GM18858 (cell line): ENCODE measurements at regions not wholly inside any gene's neighbourhood (a gene's known extent, or its start where the extent isn't known, plus 50 kb on each side); places are given as distances from the start of the nearest gene placed in this dataset.

Source experiments
- ATAC-seq: cut with Tn5 transposase; IDR thresholded peaks from one replicate; pipeline ENCODE4 v1.9.1; 2021; ENCODE audit not compliant: unreplicated experiment

GRCh38 chr11:37689951-37690350 is 1091.9 kb upstream of the RAG2 start:
- ATAC-seq, result no peak

DNA sequence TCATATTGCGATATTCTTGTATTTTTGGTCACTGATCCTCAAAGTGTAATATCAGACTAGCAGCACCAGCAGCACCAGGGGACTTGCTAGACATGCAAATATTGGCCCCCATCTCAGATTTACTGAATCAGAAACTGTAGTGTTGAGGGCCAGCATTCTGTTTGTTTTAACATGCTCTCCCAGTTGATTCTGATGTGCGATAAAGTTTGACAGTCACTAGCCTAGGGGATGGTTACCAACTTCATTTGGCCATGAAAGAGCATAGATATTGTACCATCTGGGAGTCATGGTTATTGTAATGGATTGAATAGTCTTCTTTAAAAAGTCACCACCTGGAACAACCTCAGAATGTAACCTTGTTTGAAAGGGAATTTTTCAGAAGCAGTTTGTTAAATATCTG is 1090.4 kb upstream of the RAG2 start:
- ATAC-seq, result no peak

DNA sequence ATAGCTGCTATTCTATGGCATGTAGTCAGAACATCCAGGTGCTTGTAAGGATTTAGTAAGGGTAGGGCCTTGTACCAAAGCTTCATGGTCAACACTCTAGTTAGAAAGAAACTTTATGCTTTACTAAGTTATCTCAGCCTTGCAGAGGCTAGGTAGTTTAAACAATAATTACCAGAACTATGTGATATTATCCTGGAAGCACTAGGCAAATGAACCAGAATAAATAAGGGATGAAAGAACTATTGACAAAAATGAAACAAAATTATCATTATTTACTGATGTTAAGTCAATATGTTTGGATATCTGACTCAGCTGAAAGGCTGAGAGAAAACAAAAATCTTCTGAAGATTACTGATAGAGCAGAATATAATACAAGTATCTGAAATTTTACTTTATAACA is 1089.1 kb upstream of the RAG2 start:
- no peak for ATAC-seq

GRCh38 chr11:37671321-37671720 is 1073.3 kb upstream of the RAG2 start:
- no peak for ATAC-seq

DNA sequence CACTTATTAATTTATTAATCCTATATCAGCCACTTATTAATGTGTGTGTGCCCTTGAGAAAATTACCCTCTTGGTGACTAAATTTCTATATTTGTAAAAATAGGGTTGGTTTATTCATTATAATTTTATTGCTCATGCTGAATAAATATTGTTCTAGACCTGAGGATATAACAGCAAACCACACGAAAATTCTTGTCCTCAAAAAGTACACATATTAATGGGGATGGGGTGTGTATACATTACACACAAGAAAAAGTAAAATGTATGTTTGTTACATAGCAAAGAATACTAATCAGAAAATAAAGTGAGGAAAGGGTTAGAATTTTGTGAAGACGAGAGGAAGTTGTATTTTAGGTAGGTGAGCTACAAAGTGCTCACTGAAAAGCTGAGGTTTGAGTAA is 1068.9 kb upstream of the RAG2 start:
- no peak for ATAC-seq

- no peak for ATAC-seq
Measured at GRCh38 chr11:37657645-37658044, 1059.6 kb upstream of the RAG2 start.

DNA sequence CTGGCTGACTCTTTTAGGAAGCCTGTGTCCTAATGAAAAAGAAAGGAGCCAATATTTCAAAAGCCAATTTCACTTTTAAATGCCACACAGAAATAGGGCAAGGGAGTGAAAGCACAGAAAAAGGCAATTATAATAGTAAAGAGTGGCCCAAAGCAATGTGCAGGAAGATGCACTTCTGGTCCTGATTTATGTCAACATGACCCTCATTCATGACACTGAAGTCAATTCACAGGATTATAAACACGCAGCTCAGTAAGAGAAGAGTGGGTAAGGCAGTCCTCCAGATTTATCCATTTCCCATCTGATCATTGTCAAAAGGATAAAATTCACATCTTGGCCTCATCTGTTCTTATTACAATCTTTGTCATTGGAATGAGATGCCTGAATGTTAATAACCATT is 1049.7 kb upstream of the RAG2 start:
- ATAC-seq, result no peak

GRCh38 chr11:37643968-37644367 is 1045.9 kb upstream of the RAG2 start:
- ATAC-seq, result no peak

DNA sequence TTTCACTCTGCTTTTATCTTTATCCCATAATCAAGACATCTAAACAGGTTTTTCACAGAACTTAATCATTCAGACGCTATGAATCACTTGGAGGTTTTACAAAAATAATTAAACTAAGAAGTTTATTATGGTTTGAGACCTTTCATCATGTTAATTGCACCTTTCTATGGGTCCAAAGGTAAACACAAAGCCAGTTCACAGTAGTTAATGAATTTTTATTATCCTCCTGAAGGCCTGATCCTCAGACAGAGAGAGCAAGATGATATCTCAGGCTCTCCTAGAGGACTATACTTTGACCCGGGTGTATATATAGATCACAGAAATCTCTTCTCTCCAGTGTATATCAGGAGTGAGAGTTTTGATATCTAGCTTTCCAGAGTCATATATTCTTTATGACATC is 1044.3 kb upstream of the RAG2 start:
- ATAC-seq, result no peak

GRCh38 chr11:37632748-37633147 is 1034.7 kb upstream of the RAG2 start:
- ATAC-seq, result no peak

- no peak for ATAC-seq
Measured at GRCh38 chr11:37630866-37631265, 1032.8 kb upstream of the RAG2 start.

DNA sequence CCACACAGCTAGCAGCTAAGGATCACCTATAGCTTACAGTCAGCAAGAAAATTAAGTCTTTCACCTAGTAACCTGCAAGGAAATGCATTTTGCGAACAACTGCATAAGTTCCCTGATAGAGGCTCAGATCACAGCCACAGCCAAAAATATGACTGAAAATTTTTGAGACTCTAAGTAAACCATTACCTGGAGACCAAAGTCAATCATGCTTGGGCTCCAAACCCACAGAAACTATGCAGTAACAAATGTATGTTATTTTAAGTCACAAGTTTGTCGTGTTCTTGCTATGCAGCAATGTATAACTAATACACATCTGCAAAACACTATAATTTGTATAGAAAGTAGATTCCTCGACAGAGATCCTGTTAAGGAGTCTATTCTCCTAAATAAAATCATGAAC is 1025.7 kb upstream of the RAG2 start:
- no peak for ATAC-seq

DNA sequence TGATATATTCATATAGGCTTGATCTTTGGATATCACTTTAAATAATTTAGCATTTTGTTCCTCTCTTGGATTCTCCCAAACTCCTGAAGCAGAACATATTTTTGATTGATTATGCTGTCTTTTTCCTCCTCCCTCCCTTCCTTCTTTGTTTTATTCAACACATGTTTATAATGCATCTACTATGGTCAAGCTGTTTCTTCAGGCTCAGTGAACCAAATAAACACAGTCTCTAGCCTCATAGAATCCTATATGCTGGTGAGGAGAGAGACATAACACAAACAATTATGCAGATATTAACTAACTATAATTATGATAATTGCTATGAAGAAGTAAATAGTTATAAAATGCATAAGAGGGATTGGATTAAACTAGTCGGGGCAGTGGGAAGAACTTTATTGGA is 1023.6 kb upstream of the RAG2 start:
- no peak for ATAC-seq

- no peak for ATAC-seq
Measured at GRCh38 chr11:37616291-37616690, 1018.3 kb upstream of the RAG2 start.

DNA sequence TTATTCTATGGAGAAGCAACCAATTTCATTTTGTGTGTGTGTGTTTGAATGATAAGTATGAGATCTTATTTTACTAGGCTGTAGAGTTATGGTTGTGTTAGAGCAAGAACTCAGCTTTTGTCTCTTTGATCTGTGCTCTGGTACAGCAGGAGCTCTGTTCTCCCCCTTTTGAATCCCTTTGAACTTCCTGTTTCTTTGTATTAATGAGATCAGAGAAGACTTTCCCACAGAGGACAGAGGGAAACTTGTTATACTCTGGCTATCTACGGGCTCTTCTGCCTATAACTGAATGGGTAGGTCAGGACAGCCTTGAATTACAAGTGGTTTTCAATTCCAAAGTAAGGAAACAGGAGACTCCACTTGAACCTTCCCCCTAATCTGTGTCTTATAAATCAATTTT is 1015.0 kb upstream of the RAG2 start:
- no peak for ATAC-seq

GRCh38 chr11:37612146-37612545 is 1014.1 kb upstream of the RAG2 start:
- ATAC-seq, result no peak

DNA sequence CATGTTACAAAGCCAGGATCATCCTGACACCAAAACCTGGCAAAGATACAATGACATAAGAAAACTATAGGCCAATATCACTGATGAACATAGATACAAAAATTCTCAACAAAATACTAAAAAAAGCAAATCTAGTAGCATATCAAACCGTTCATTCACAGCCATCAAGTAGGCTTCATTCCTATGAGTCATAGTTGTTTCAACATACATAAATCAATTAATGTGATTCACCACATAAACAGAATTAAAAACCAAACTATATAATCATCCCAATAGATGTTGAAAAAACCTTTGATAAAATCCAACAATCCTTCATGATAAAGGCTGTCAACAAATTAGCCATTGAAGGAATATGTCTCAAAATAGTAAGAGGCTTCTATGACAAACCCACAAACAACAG is 1007.2 kb upstream of the RAG2 start:
- no peak for ATAC-seq

- ATAC-seq, result no peak
Measured at GRCh38 chr11:37598381-37598780, 1000.3 kb upstream of the RAG2 start.

GRCh38 chr11:37597776-37598175 is 999.7 kb upstream of the RAG2 start:
- no peak for ATAC-seq

GRCh38 chr11:37595845-37596244 is 997.8 kb upstream of the RAG2 start:
- no peak for ATAC-seq

DNA sequence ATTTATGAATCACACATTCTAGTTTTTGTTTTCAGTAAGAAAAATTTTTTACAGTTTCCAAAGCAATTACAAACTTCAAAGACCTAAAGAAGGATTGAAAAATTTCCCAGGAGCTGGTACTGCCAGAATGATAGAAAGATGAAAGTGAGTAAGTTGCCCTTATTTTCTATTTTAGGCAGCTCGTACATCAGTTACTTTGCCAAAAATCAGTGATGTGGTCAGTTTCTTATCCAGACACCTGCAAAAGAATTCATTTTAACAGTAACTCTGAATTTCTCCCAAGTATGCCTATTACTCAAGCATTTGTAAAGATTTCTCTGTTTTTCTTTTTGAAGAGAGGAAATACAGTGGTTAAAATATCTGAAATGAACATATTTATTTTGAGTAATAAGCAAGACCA is 976.3 kb upstream of the RAG2 start:
- no peak for ATAC-seq

- no peak for ATAC-seq
Measured at GRCh38 chr11:37572491-37573171, 974.6 kb upstream of the RAG2 start.

DNA sequence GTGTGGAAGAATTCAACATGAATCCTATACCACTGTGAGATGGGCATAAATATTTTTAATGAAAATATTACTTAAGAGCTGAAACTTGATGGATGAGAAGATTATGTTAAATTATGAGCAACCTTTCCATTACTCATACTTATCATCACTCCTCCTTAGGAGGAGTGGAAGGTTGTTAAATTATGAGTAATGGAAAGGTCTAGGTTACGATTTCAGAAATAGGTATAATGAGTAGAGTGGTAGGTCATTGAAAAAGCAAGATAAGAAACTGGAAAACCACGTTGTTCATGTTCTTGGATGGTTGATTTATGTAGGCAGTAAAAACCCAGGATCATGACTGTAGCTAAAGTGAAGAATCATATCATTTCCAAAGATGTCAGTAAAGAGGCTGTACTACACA is 973.2 kb upstream of the RAG2 start:
- ATAC-seq, result no peak

DNA sequence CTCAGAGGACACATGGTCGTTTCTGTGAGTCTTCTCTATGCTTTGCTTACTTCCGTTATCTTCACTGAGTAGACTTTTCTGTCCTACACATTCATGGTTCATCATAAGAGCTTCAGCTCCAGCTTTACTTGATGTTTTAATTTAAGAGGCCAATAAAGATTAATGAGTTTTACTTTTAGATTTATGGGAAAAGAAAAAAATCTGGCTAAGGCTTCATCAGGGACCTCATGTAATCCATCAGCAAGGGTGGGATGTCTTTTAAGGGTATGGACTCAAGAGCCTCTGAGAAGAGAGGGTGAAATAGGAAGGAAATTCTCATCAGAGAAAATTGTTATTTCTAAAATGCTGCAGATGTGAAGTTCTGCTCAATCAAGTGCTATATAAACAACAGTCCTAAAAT is 963.0 kb upstream of the RAG2 start:
- ATAC-seq, result no peak
